A549 (cell line): ENCODE measurements at regions not wholly inside any gene's neighbourhood (a gene's known extent, or its start where the extent isn't known, plus 50 kb on each side); places are given as distances from the start of the nearest gene placed in this dataset.

Experiments used
- ATAC-seq, 2 experiments: fragments of 200-7000 bp in 1 of 2; fragments of >200 bp in 1 of 2; cut with Nextera tagmentation in 1 of 2; cut with Tn5 transposase in 1 of 2; 3 replicates each; pipeline versions ENCODE4 v1.8.0 to v1.9.1; 2018 to 2020; ENCODE audit warnings: mild to moderate bottlenecking in 1 of 2, moderate library complexity in 1 of 2
- CTCF ChIA-PET: fragments of 300-600 bp; sonication (Branson Sonifier 250); formaldehyde crosslinking; extraction: SDS; loops from one replicate; lab custom pipeline; 2021; ENCODE audit warnings: antibody characterized with exemption, inconsistent platforms; lab: Yijun Ruan, JAX
- POLR2A ChIA-PET: fragments of 350-600 bp; formaldehyde crosslinking; extraction: SDS; loops from one replicate; lab custom pipeline; 2021; ENCODE audit warnings: antibody characterized with exemption, inconsistent platforms; lab: Yijun Ruan, JAX
- DNase-seq, 2 experiments: peaks; one replicate each; pipeline versions ENCODE4 v3.0.0 to v3.0.0-alpha.2; 2011 to 2016; ENCODE audit warnings: low read depth in 1 of 2, low spot score in 1 of 2
- FAIRE-seq: peaks from 2 replicates; lab custom pipeline; 2011; peaks lifted over from hg19 to GRCh38; lab: Jason Lieb, UNC
- H3K27ac ChIP-seq, 2 experiments: fragments of >200 bp; sonication (Bioruptor Twin); formaldehyde crosslinking; 3 replicates each; pipeline ENCODE4 v1.5.1; 2016 to 2017
- H3K4me1 ChIP-seq: fragments of >200 bp; sonication (Bioruptor Twin); formaldehyde crosslinking; 3 replicates; pipeline ENCODE4 v1.6.1; 2016
- H3K4me2 ChIP-seq: fragments of >200 bp; sonication (Bioruptor Twin); formaldehyde crosslinking; 3 replicates; pipeline ENCODE4 v1.6.1; 2016
- H3K4me3 ChIP-seq: fragments of >200 bp; sonication (Bioruptor Twin); formaldehyde crosslinking; 3 replicates; pipeline ENCODE4 v1.5.1; 2016
- H3K9me3 ChIP-seq: fragments of >200 bp; sonication (Bioruptor Twin); formaldehyde crosslinking; 3 replicates; pipeline ENCODE4 v1.6.1; 2016
- BHLHE40 ChIP-seq: IDR thresholded peaks from 2 replicates; pipeline ENCODE4 v1.6.1; 2012; ENCODE audit warnings: low read depth, low read length, inconsistent platforms
- CHD2 ChIP-seq: fragments of 150-350 bp; IDR thresholded peaks from 2 replicates; pipeline ENCODE4 v1.6.1; 2014; ENCODE audit warnings: low read length; ENCODE audit not compliant: partially characterized antibody
- CHD4 ChIP-seq: fragments of 200-600 bp; sonication (generic); IDR thresholded peaks from 2 replicates; pipeline ENCODE4 v1.6.1; 2016; ENCODE audit warnings: antibody characterized with exemption, mild to moderate bottlenecking, borderline replicate concordance
- FOXS1 ChIP-seq: fragments of 250-450 bp; sonication (Bioruptor Pico); IDR thresholded peaks from 2 replicates; pipeline ENCODE4 v1.5.0; 2020; ENCODE audit warnings: mild to moderate bottlenecking, moderate library complexity
- HDAC2 ChIP-seq: fragments of 200-600 bp; sonication (generic); IDR thresholded peaks from 2 replicates; pipeline ENCODE4 v1.6.1; 2016
- HEYL ChIP-seq: fragments of 250-450 bp; sonication (Bioruptor Pico); IDR thresholded peaks from 2 replicates; pipeline ENCODE4 v1.8.0; 2021; ENCODE audit warnings: mild to moderate bottlenecking, moderate library complexity
- HOXA7 ChIP-seq: fragments of 250-450 bp; sonication (Bioruptor Pico); IDR thresholded peaks from 2 replicates; pipeline ENCODE4 v1.5.0; 2020; ENCODE audit warnings: mild to moderate bottlenecking, moderate library complexity
- KDM5A ChIP-seq: fragments of 200-600 bp; sonication (generic); IDR thresholded peaks from 2 replicates; pipeline ENCODE4 v1.6.1; 2016; ENCODE audit warnings: antibody characterized with exemption, mild to moderate bottlenecking
- RCOR1 ChIP-seq: fragments of 150-350 bp; IDR thresholded peaks from 2 replicates; pipeline ENCODE4 v1.6.1; 2014; ENCODE audit warnings: antibody characterized with exemption, low read length, low read depth
- SMC3 ChIP-seq: fragments of >200 bp; sonication (Bioruptor Twin); formaldehyde crosslinking; IDR thresholded peaks from 3 replicates; pipeline ENCODE4 v1.6.1; 2018; ENCODE audit warnings: inconsistent platforms
- TFCP2L1 ChIP-seq: fragments of 250-450 bp; sonication (Bioruptor Pico); IDR thresholded peaks from 2 replicates; pipeline ENCODE4 v1.5.0; 2021; ENCODE audit warnings: mild to moderate bottlenecking
- TP53 ChIP-seq: fragments of 250-450 bp; sonication (Bioruptor Pico); IDR thresholded peaks from 2 replicates; pipeline ENCODE4 v1.5.0; 2021; ENCODE audit warnings: mild to moderate bottlenecking, moderate library complexity
- ZFP36 ChIP-seq: fragments of 450-650 bp; IDR thresholded peaks from 2 replicates; pipeline ENCODE4 v1.6.1; 2014; ENCODE audit warnings: borderline replicate concordance; ENCODE audit not compliant: partially characterized antibody
- WGBS: methylation state at CpG from one replicate; pipeline ENCODE4 v1.1.6; 2017; ENCODE audit errors: missing lambda C conversion rate; 5-methylcytosine and 5-hydroxymethylcytosine counted together
- TF ChIP-seq, protein P1 (sequence below): fragments of 150-350 bp; IDR thresholded peaks from 2 replicates; pipeline ENCODE4 v1.6.1; 2014; ENCODE audit warnings: low read depth, mild to moderate bottlenecking, low read length
- TF ChIP-seq, protein P2 (sequence below): fragments of 450-650 bp; IDR thresholded peaks from 2 replicates; pipeline ENCODE4 v1.6.1; 2014; ENCODE audit warnings: antibody characterized with exemption
- TF ChIP-seq, protein P3 (sequence below): fragments of >200 bp; sonication (Bioruptor Twin); formaldehyde crosslinking; IDR thresholded peaks from 3 replicates; pipeline ENCODE4 v1.6.1; 2016
- TF ChIP-seq, protein P4 (sequence below): fragments of 250-450 bp; sonication (Bioruptor Pico); IDR thresholded peaks from 2 replicates; pipeline ENCODE4 v1.5.0; 2020; ENCODE audit warnings: low read depth, mild to moderate bottlenecking, moderate library complexity
- TF ChIP-seq, protein P5 (sequence below): IDR thresholded peaks from 2 replicates; pipeline ENCODE4 v1.6.1; 2012
- TF ChIP-seq, protein P6 (sequence below): IDR thresholded peaks from 2 replicates; pipeline ENCODE4 v1.6.1; 2012

DNA sequence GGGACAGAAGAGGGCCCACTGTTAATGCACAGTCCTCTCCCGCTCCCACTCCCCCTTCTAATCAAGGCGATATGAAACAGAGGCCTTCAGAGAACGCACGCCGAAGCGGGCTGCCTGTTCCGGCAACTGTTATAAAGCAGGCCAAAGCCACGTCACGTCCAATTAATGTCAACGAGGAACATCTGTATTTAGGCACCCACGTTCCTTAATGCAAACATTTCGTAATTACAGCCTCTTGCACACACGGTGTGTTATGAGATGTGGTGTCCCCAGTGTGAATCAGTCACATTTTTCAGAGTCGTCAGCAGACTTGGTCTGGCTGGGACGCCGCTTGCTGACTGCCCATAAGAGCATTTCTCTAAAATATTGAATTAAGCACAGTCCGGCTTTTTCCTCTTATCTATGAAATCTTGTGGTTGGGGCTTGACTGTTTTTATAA lies 339.0 kb downstream of the NSG2 start:
- Histone ChIP-seq H3K4me2 (no peak overlapping the region), H3K4me1 (peaks cover 7% of the 10 kb centered on the region; the same call in 2 of the 3 replicates), H3K27ac (no peak overlapping the region), H3K4me3 (no peak overlapping the region), H3K9me3 (no peaks in the 10 kb centered on the region)
- FAIRE-seq (no peak), ATAC-seq (no peak), DNase-seq (no peak)
- no peak for TF ChIP-seq BHLHE40
- 63% methylated on average over 17 of the region's 17 CpGs for WGBS
- ChIA-PET CTCF (interaction anchor here (0.6 kb wide), 1 partner anchor 526 kb away, joined by 3 read pairs; no protein-coding TSS in a partner anchor), POLR2A (no interaction called here)

DNA sequence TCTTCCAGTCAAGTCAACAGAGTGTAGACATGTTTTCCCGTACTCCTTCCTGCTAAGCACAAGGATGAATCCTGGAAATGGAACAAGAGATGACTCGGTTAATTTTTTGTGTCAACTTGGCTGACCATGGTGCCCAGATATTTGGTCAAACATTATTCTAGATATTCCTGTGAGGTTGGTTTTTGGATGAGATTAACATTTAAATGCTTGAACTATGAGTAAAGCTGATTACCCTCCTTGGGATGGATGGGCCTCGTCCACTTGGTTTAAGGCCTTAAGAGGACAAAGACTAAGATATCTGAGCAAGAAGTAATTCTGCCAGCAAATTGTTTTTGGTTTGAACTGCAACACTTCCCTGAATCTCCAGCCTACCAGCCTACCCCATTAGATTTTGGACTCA lies 338.1 kb upstream of the MSX2 start:
- TF ChIP-seq KDM5A (no peak), SMC3 (no peak), TP53 (CRISPR knock-in tag) (no peak), ZFP36 (no peak), HDAC2 (no peak), TFCP2L1 (no peak), FOXS1 (CRISPR knock-in tag) (no peak), CHD2 (no peak), CHD4 (no peak), RCOR1 (no peak), HOXA7 (CRISPR knock-in tag) (no peak), HEYL (CRISPR knock-in tag) (no peak)
- TF ChIP-seq, protein P1, sequence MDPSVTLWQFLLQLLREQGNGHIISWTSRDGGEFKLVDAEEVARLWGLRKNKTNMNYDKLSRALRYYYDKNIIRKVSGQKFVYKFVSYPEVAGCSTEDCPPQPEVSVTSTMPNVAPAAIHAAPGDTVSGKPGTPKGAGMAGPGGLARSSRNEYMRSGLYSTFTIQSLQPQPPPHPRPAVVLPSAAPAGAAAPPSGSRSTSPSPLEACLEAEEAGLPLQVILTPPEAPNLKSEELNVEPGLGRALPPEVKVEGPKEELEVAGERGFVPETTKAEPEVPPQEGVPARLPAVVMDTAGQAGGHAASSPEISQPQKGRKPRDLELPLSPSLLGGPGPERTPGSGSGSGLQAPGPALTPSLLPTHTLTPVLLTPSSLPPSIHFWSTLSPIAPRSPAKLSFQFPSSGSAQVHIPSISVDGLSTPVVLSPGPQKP: no peak
- TF ChIP-seq, protein P2, sequence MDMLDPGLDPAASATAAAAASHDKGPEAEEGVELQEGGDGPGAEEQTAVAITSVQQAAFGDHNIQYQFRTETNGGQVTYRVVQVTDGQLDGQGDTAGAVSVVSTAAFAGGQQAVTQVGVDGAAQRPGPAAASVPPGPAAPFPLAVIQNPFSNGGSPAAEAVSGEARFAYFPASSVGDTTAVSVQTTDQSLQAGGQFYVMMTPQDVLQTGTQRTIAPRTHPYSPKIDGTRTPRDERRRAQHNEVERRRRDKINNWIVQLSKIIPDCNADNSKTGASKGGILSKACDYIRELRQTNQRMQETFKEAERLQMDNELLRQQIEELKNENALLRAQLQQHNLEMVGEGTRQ: no peak
- TF ChIP-seq, protein P3, sequence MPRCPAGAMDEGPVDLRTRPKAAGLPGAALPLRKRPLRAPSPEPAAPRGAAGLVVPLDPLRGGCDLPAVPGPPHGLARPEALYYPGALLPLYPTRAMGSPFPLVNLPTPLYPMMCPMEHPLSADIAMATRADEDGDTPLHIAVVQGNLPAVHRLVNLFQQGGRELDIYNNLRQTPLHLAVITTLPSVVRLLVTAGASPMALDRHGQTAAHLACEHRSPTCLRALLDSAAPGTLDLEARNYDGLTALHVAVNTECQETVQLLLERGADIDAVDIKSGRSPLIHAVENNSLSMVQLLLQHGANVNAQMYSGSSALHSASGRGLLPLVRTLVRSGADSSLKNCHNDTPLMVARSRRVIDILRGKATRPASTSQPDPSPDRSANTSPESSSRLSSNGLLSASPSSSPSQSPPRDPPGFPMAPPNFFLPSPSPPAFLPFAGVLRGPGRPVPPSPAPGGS: no peak
- TF ChIP-seq, protein P4, sequence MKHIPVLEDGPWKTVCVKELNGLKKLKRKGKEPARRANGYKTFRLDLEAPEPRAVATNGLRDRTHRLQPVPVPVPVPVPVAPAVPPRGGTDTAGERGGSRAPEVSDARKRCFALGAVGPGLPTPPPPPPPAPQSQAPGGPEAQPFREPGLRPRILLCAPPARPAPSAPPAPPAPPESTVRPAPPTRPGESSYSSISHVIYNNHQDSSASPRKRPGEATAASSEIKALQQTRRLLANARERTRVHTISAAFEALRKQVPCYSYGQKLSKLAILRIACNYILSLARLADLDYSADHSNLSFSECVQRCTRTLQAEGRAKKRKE (CRISPR knock-in tag): no peak
- TF ChIP-seq, protein P5, sequence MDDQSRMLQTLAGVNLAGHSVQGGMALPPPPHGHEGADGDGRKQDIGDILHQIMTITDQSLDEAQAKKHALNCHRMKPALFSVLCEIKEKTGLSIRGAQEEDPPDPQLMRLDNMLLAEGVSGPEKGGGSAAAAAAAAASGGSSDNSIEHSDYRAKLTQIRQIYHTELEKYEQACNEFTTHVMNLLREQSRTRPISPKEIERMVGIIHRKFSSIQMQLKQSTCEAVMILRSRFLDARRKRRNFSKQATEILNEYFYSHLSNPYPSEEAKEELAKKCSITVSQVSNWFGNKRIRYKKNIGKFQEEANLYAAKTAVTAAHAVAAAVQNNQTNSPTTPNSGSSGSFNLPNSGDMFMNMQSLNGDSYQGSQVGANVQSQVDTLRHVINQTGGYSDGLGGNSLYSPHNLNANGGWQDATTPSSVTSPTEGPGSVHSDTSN: no peak
- TF ChIP-seq, protein P6, sequence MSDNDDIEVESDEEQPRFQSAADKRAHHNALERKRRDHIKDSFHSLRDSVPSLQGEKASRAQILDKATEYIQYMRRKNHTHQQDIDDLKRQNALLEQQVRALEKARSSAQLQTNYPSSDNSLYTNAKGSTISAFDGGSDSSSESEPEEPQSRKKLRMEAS: no peak
- TF ChIP-seq, all 56 proteins: peak for 0
- no peak overlapping the region for H3K4me2 ChIP-seq
- CTCF ChIA-PET: interaction anchor here (0.5 to 0.7 kb wide), 2 partner anchors 413 to 535 kb away, joined by 3 read pairs; no protein-coding TSS in a partner anchor
- no peak for DNase-seq
- no peak for ATAC-seq
- WGBS: 41% methylated on average over 3 of the region's 3 CpGs
- H3K4me1 ChIP-seq: peaks cover 7% of the 10 kb centered on the region; the same call in 2 of the 3 replicates
- no peak overlapping the region for H3K27ac ChIP-seq
- POLR2A ChIA-PET: no interaction called here
- FAIRE-seq: no peak
- H3K9me3 ChIP-seq: no peaks in the 10 kb centered on the region
- H3K4me3 ChIP-seq: no peak overlapping the region
